ENCODE measurements at regions not wholly inside any gene's neighbourhood (a gene's known extent, or its start where the extent isn't known, plus 50 kb on each side); places are given as distances from the start of the nearest gene placed in this dataset.

- DNase-seq: no peak
These were observed 1449.6 kb downstream of the C4orf33 start for GRCh38 chr4:130545596-130545995.

- DNase-seq: no peak
These were observed 1463.3 kb downstream of the C4orf33 start for GRCh38 chr4:130559268-130559667.

- DNase-seq: no peak
These were observed 1467.4 kb downstream of the C4orf33 start for GRCh38 chr4:130563185-130563888.

- no peak for DNase-seq
These were observed 1468.0 kb downstream of the C4orf33 start for GRCh38 chr4:130563889-130564418.

- no peak for DNase-seq
These were observed 1472.8 kb downstream of the C4orf33 start for GRCh38 chr4:130568746-130569145.

- no peak for DNase-seq
These were observed 1477.8 kb downstream of the C4orf33 start for GRCh38 chr4:130573742-130574141.

GRCh38 chr4:130574215-130574614, 1478.3 kb downstream of the C4orf33 start:
- DNase-seq: no peak

GRCh38 chr4:130576218-130576617, 1480.3 kb downstream of the C4orf33 start:
- no peak for DNase-seq

GRCh38 chr4:130591091-130591490, 1495.1 kb downstream of the C4orf33 start:
- DNase-seq: no peak

- DNase-seq: no peak
These were observed 1504.8 kb downstream of the C4orf33 start for GRCh38 chr4:130600706-130601105.

GRCh38 chr4:130603043-130603442, 1507.1 kb downstream of the C4orf33 start:
- DNase-seq: no peak

GRCh38 chr4:130608121-130608520, 1512.2 kb downstream of the C4orf33 start:
- no peak for DNase-seq

- DNase-seq: no peak
These were observed 1532.6 kb downstream of the C4orf33 start for GRCh38 chr4:130628531-130628930.

GRCh38 chr4:130632731-130633604, 1537.0 kb downstream of the C4orf33 start:
- DNase-seq: no peak

GRCh38 chr4:130636486-130636885, 1540.5 kb downstream of the C4orf33 start:
- no peak for DNase-seq

GRCh38 chr4:130640592-130640991, 1544.6 kb downstream of the C4orf33 start:
- DNase-seq: no peak

- no peak for DNase-seq
These were observed 1550.9 kb downstream of the C4orf33 start for GRCh38 chr4:130646886-130647285.

- no peak for DNase-seq
These were observed 1552.6 kb downstream of the C4orf33 start for GRCh38 chr4:130648570-130648969.

GRCh38 chr4:130653842-130654241, 1557.9 kb downstream of the C4orf33 start:
- no peak for DNase-seq

GRCh38 chr4:130659320-130659719, 1563.4 kb downstream of the C4orf33 start:
- DNase-seq: no peak

GRCh38 chr4:130668859-130669258, 1572.9 kb downstream of the C4orf33 start:
- DNase-seq: no peak

GRCh38 chr4:130675266-130675665, 1579.3 kb downstream of the C4orf33 start:
- DNase-seq: no peak

- DNase-seq: no peak
These were observed 1593.2 kb downstream of the C4orf33 start for GRCh38 chr4:130689181-130689580.

GRCh38 chr4:130698251-130698650, 1602.3 kb downstream of the C4orf33 start:
- DNase-seq: no peak
